SK-N-SH (cell line): ENCODE measurements at regions not wholly inside any gene's neighbourhood (a gene's known extent, or its start where the extent isn't known, plus 50 kb on each side); places are given as distances from the start of the nearest gene placed in this dataset.

ENCODE experiments used
- ELF1 ChIP-seq: IDR thresholded peaks from 2 replicates; pipeline ENCODE4 v1.4.0; 2012
- EP300 ChIP-seq, 2 experiments: IDR thresholded peaks; 2 replicates each; pipeline versions ENCODE4 v1.4.0 to v1.6.1; 2012; ENCODE audit warnings: borderline replicate concordance in 1 of 2, low read depth in 1 of 2, low read length in 1 of 2
- EZH2phosphoT487 ChIP-seq: fragments of 200-600 bp; sonication (generic); IDR thresholded peaks from 2 replicates; pipeline ENCODE4 v1.6.1; 2017; ENCODE audit warnings: low read depth, mixed run types, mild to moderate bottlenecking, antibody characterized with exemption, moderate library complexity, borderline replicate concordance
- GABPA ChIP-seq: IDR thresholded peaks from 2 replicates; pipeline ENCODE4 v1.4.0; 2012; ENCODE audit warnings: low read depth, mild to moderate bottlenecking
- POLR2AphosphoS5 ChIP-seq: IDR thresholded peaks from 2 replicates; pipeline ENCODE4 v1.6.1; 2012; ENCODE audit warnings: low read depth, low read length
- TF ChIP-seq, protein P1 (sequence below): IDR thresholded peaks from 2 replicates; pipeline ENCODE4 v1.4.0; 2012; ENCODE audit warnings: low read depth

GRCh38 chr10:8407501-8408021 lies 353.1 kb downstream of the GATA3 start:
- TF ChIP-seq EP300 (IDR thresholded peaks at IDR 0.05; ENCODE audit: borderline replicate concordance in 1 of 2, low read depth in 1 of 2, low read length in 1 of 2): no peak
- TF ChIP-seq GABPA: no peak
- no peak for TF ChIP-seq POLR2AphosphoS5
- no peak for TF ChIP-seq EZH2phosphoT487
- no peak for TF ChIP-seq ELF1
- TF ChIP-seq, protein P1, sequence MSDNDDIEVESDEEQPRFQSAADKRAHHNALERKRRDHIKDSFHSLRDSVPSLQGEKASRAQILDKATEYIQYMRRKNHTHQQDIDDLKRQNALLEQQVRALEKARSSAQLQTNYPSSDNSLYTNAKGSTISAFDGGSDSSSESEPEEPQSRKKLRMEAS: no peak
